MCF 10A (cell line): ENCODE measurements at regions not wholly inside any gene's neighbourhood (a gene's known extent, or its start where the extent isn't known, plus 50 kb on each side); places are given as distances from the start of the nearest gene placed in this dataset.
"Not testable (repeated sequence)": the region's sequence is repeated elsewhere in the genome, so short reads cannot be mapped to it uniquely, and the experiment has no call there.

Source experiments
- BruUV-seq: library from RNA; stranded (reverse); fragments of 400-500 nt; replicated peaks from 2 replicates; lab custom pipeline; 2021; lab: Mats Ljungman, UMichigan
- CTCF ChIA-PET: fragments of 300-600 bp; sonication (Branson Sonifier 250); formaldehyde crosslinking; extraction: SDS; loops from one replicate; lab custom pipeline; 2021; ENCODE audit warnings: antibody characterized with exemption, inconsistent platforms; lab: Yijun Ruan, JAX
- POLR2A ChIA-PET: fragments of 300-600, 350-650 bp; sonication (Branson Sonifier 250); formaldehyde crosslinking; extraction: SDS; loops from one replicate; lab custom pipeline; 2020; ENCODE audit warnings: antibody characterized with exemption, inconsistent platforms; lab: Yijun Ruan, JAX
- DNase-seq: peaks from one replicate; pipeline ENCODE4 v3.0.0-alpha.2; 2018; ENCODE audit not compliant: unreplicated experiment
- H3K27ac Mint-ChIP-seq: one replicate; pipeline ENCODE4 v1.8.0; 2022; ENCODE audit warnings: mild to moderate bottlenecking, low read depth, mixed read lengths; ENCODE audit not compliant: unreplicated experiment
- H3K27me3 Mint-ChIP-seq: one replicate; pipeline ENCODE4 v1.8.0; 2022; ENCODE audit warnings: mixed read lengths; ENCODE audit not compliant: insufficient read depth, unreplicated experiment
- H3K36me3 Mint-ChIP-seq: one replicate; pipeline ENCODE4 v1.8.0; 2022; ENCODE audit warnings: mild to moderate bottlenecking, moderate library complexity, mixed read lengths; ENCODE audit not compliant: insufficient read depth, unreplicated experiment
- H3K4me1 Mint-ChIP-seq: one replicate; pipeline ENCODE4 v1.8.0; 2022; ENCODE audit warnings: mixed read lengths; ENCODE audit not compliant: insufficient read depth, unreplicated experiment
- H3K4me3 Mint-ChIP-seq: one replicate; pipeline ENCODE4 v1.8.0; 2022; ENCODE audit warnings: mild to moderate bottlenecking, moderate library complexity, mixed read lengths; ENCODE audit not compliant: unreplicated experiment
- H3K9me3 Mint-ChIP-seq: one replicate; pipeline ENCODE4 v1.8.0; 2022; ENCODE audit warnings: mixed read lengths; ENCODE audit not compliant: unreplicated experiment
- intact Hi-C: fragments of 100-400 bp; cut with micrococcal nuclease; formaldehyde crosslinking; loops from 2 replicates; pipeline ENCODE4 v1.14.1; 2022
- TF ChIP-seq, protein P1 (sequence below): fragments of 200-600 bp; IDR thresholded peaks from one replicate; pipeline ENCODE4 v1.8.0; 2022; ENCODE audit warnings: antibody characterized with exemption, mild to moderate bottlenecking; ENCODE audit not compliant: unreplicated experiment

- H3K27ac Mint-ChIP-seq = no peak overlapping the region
- no peak for DNase-seq
- no peaks in the 10 kb centered on the region for H3K27me3 Mint-ChIP-seq
- BruUV-seq = no TSS peak
- CTCF ChIA-PET = interaction anchor here (0.6 to 0.7 kb wide), 2 partner anchors 23 to 567 kb away, joined by 3 read pairs; no protein-coding TSS in a partner anchor
- no peak overlapping the region for H3K4me3 Mint-ChIP-seq
- H3K36me3 Mint-ChIP-seq = no peaks in the 10 kb centered on the region
- POLR2A ChIA-PET = interaction anchor here (1.2 kb wide), 1 partner anchor 9 kb away, joined by 3 read pairs; no protein-coding TSS in a partner anchor
- H3K9me3 Mint-ChIP-seq = no peaks in the 10 kb centered on the region
- TF ChIP-seq, protein P1, sequence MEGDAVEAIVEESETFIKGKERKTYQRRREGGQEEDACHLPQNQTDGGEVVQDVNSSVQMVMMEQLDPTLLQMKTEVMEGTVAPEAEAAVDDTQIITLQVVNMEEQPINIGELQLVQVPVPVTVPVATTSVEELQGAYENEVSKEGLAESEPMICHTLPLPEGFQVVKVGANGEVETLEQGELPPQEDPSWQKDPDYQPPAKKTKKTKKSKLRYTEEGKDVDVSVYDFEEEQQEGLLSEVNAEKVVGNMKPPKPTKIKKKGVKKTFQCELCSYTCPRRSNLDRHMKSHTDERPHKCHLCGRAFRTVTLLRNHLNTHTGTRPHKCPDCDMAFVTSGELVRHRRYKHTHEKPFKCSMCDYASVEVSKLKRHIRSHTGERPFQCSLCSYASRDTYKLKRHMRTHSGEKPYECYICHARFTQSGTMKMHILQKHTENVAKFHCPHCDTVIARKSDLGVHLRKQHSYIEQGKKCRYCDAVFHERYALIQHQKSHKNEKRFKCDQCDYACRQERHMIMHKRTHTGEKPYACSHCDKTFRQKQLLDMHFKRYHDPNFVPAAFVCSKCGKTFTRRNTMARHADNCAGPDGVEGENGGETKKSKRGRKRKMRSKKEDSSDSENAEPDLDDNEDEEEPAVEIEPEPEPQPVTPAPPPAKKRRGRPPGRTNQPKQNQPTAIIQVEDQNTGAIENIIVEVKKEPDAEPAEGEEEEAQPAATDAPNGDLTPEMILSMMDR = no peak
- intact Hi-C loops = no loop called here
- H3K4me1 Mint-ChIP-seq = no peaks in the 10 kb centered on the region
Measured at GRCh38 chr3:39733804-39734203, 75.6 kb upstream of the MYRIP start.

DNA sequence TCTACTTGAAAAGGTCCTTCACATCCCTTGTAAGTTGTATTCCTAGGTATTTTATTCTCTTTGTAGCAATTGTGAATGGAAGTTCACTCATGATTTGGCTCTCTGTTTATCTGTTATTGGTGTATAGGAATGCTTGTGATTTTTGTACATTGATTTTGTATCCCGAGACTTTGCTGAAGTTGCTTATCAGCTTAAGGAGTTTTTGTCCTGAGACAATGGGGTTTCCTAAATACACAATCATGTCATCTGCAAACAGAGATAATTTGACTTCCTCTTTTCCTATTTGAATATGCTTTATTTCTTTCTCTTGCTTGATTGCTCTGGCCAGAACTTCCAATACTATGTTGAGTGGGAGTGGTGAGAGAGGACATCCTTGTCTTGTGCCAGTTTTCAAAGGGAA is 69.8 kb upstream of the MYRIP start:
- DNase-seq, H3K4me1 Mint-ChIP-seq, POLR2A ChIA-PET, H3K4me3 Mint-ChIP-seq, intact Hi-C loops, H3K27ac Mint-ChIP-seq, H3K36me3 Mint-ChIP-seq, BruUV-seq, H3K27me3 Mint-ChIP-seq: not testable (repeated sequence)
- CTCF ChIA-PET = interaction anchor here (0.6 kb wide), 2 partner anchors 11 to 439 kb away, joined by 3 read pairs; no protein-coding TSS in a partner anchor
- peaks cover 14% of the 10 kb centered on the region for H3K9me3 Mint-ChIP-seq

GRCh38 chr3:39744746-39745145 is 64.7 kb upstream of the MYRIP start:
- BruUV-seq = no TSS peak
- Mint-ChIP-seq H3K36me3 (no peaks in the 10 kb centered on the region), H3K9me3 (peaks cover 14% of the 10 kb centered on the region), H3K4me1 (no peaks in the 10 kb centered on the region), H3K27ac (no peak overlapping the region), H3K27me3 (no peaks in the 10 kb centered on the region), H3K4me3 (no peak overlapping the region)
- ChIA-PET POLR2A (interaction anchor here (0.5 kb wide), 1 partner anchor 59 kb away, joined by 4 read pairs; no protein-coding TSS in a partner anchor), CTCF (interaction anchor here (1.0 kb wide), 1 partner anchor 434 kb away, joined by 8 read pairs; no protein-coding TSS in a partner anchor)
- TF ChIP-seq, protein P1 = no peak
- intact Hi-C loops = no loop called here
- DNase-seq = no peak

GRCh38 chr3:39748002-39748401 is 61.4 kb upstream of the MYRIP start:
- ChIA-PET CTCF (interaction anchor here (0.5 to 0.7 kb wide), 5 partner anchors 37 to 211 kb away, joined by 3 to 4 read pairs (median 3); no protein-coding TSS in a partner anchor), POLR2A (interaction anchor here (1.0 kb wide), 1 partner anchor 9 kb away, joined by 3 read pairs; no protein-coding TSS in a partner anchor)
- intact Hi-C loops = no loop called here
- Mint-ChIP-seq H3K36me3 (no peaks in the 10 kb centered on the region), H3K4me1 (peaks cover 10% of the 10 kb centered on the region), H3K27me3 (no peaks in the 10 kb centered on the region), H3K27ac (no peak overlapping the region), H3K9me3 (no peaks in the 10 kb centered on the region), H3K4me3 (no peak overlapping the region)
- no TSS peak for BruUV-seq
- DNase-seq = no peak
- TF ChIP-seq, protein P1 = no peak
